HEK293T (cell line): ENCODE measurements at regions not wholly inside any gene's neighbourhood (a gene's known extent, or its start where the extent isn't known, plus 50 kb on each side); places are given as distances from the start of the nearest gene placed in this dataset.

Experiments used
- BHLHE40 ChIP-seq: fragments of 450-650 bp; IDR thresholded peaks from 2 replicates; pipeline ENCODE4 v1.6.1; 2016; ENCODE audit warnings: mild to moderate bottlenecking, moderate library complexity, borderline replicate concordance
- SP1 ChIP-seq: fragments of 450-650 bp; IDR thresholded peaks from 2 replicates; pipeline ENCODE4 v1.6.1; 2017
- SUZ12 ChIP-seq: fragments of 450-650 bp; IDR thresholded peaks from 2 replicates; pipeline ENCODE4 v1.6.1; 2016; ENCODE audit warnings: mild to moderate bottlenecking
- TARDBP ChIP-seq: fragments of 450-650 bp; IDR thresholded peaks from 2 replicates; pipeline ENCODE4 v1.6.1; 2016
- TF ChIP-seq, protein P1 (sequence below): fragments of 450-650 bp; IDR thresholded peaks from 2 replicates; pipeline ENCODE4 v1.6.1; 2016

DNA sequence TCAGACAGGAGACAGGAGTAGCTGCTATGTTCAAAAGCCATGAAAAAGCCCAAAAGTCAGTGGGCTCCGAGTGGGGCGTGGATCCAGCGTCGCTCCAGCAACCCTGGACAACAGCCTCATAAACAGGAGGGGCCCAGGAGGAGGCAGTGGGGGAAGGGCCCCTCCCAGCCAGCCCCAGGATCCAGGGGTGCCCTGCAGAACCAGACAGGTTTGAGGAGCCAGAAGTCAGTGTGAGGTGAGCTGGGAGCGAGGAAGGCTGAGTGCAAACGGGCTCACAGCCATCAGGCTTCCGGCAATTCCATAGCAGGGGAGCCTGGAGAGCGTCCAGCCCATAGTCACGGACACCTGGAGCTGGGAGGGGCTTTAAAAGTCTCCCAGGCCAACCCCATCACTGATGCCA, 217.7 kb downstream of the MN1 start:
- TF ChIP-seq BHLHE40 (no peak), TARDBP (no peak), SP1 (no peak), SUZ12 (no peak)
- TF ChIP-seq, protein P1, sequence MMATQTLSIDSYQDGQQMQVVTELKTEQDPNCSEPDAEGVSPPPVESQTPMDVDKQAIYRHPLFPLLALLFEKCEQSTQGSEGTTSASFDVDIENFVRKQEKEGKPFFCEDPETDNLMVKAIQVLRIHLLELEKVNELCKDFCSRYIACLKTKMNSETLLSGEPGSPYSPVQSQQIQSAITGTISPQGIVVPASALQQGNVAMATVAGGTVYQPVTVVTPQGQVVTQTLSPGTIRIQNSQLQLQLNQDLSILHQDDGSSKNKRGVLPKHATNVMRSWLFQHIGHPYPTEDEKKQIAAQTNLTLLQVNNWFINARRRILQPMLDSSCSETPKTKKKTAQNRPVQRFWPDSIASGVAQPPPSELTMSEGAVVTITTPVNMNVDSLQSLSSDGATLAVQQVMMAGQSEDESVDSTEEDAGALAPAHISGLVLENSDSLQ: no peak
